ENCODE measurements at regions not wholly inside any gene's neighbourhood (a gene's known extent, or its start where the extent isn't known, plus 50 kb on each side); places are given as distances from the start of the nearest gene placed in this dataset.
"Not testable (repeated sequence)": the region's sequence is repeated elsewhere in the genome, so short reads cannot be mapped to it uniquely, and the experiment has no call there.

GRCh38 chr14:46508752-46509151 lies 142.8 kb downstream of the RPL10L start:
- 86% methylated on average over 9 of the region's 13 CpGs for WGBS (ENCODE audit: insufficient coverage)
- not testable (repeated sequence) for H3K4me1 ChIP-seq (ENCODE audit: control insufficient read depth, insufficient read depth, low read length); H3K4me3 ChIP-seq (ENCODE audit: low read length); H3K9me3 ChIP-seq (replicated peaks; ENCODE audit: control insufficient read depth, low read depth, low read length); H3K36me3 ChIP-seq (ENCODE audit: control insufficient read depth, insufficient read depth, low read length); H3K27me3 ChIP-seq (ENCODE audit: control insufficient read depth, insufficient read depth, low read length); DNase-seq; H3K27ac ChIP-seq (ENCODE audit: low read length)

DNA sequence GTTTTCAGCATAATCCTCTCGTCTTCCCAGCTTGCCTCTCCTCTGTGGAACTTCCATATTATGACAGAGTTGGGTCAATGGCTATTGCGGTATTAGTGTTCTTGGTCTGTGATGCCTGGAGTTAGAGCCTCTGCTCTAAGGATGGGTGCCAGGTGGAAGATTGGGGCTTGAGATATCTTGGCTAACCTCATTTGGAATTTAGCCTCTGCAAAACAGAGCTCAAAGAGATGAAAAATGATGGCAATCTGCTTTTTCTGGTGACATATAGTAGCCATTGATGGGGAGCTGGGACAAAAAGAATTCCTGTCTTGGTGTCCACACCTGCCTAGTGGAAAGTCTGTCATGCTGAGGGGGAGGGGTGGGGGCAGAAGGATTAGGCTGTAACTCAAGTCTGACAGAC lies 152.1 kb downstream of the RPL10L start:
- Histone ChIP-seq H3K36me3 (ENCODE audit: control insufficient read depth, insufficient read depth, low read length) (no peaks in the 10 kb centered on the region), H3K27me3 (ENCODE audit: control insufficient read depth, insufficient read depth, low read length) (no peaks in the 10 kb centered on the region), H3K27ac (ENCODE audit: low read length) (no peak overlapping the region), H3K4me1 (ENCODE audit: control insufficient read depth, insufficient read depth, low read length) (no peaks in the 10 kb centered on the region), H3K4me3 (ENCODE audit: low read length) (no peak overlapping the region), H3K9me3 (replicated peaks; ENCODE audit: control insufficient read depth, low read depth, low read length) (no peaks in the 10 kb centered on the region)
- WGBS (ENCODE audit: insufficient coverage), result no CpG with 5 or more reads among the region's 2 CpGs
- no peak for DNase-seq

DNA sequence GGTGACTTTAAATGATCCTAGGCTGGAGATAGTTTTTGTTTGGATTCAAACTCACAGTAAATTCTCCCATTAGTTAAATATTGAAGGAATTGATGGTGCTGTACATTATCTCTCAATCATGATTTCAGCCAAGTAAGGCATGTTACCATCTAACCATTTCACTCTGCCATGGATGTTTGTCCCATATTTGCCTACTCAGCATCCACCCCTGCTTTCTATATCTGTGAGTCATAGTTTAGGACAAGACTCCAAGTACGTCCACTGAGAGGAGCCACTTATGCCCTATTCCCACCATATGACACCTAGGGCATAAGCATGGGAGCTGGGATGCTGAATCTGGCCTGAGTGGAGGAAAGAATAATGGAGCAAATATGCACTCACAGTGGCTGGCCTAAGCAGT lies 155.2 kb downstream of the RPL10L start:
- DNase-seq, result no peak
- Histone ChIP-seq H3K9me3 (replicated peaks; ENCODE audit: control insufficient read depth, low read depth, low read length) (no peaks in the 10 kb centered on the region), H3K4me3 (ENCODE audit: low read length) (no peak overlapping the region), H3K27me3 (ENCODE audit: control insufficient read depth, insufficient read depth, low read length) (no peaks in the 10 kb centered on the region), H3K36me3 (ENCODE audit: control insufficient read depth, insufficient read depth, low read length) (no peaks in the 10 kb centered on the region), H3K4me1 (ENCODE audit: control insufficient read depth, insufficient read depth, low read length) (no peaks in the 10 kb centered on the region), H3K27ac (ENCODE audit: low read length) (no peak overlapping the region)
- no CpG with 5 or more reads among the region's 1 CpG for WGBS (ENCODE audit: insufficient coverage)

DNA sequence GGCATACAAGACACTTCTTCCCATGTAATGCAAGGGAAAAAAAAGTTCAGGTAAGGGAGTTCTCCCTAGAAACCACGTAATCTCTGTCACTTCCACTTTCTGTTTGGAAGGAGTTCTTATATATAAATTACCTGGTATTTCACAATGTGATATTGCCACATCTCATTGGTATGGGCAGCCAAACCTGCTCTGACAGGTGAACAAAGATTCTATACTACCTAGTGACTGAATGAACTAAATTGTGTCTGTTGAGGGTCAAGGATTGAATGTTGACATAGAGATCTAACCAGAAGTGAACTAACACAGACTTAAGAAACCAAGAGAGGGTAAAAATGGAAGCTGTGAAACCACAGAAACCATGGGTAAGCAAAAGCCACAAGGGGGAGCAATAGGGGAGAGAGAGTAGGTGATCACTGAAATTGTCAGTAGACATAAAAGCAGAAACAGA lies 161.3 kb downstream of the RPL10L start:
- Histone ChIP-seq H3K36me3 (ENCODE audit: control insufficient read depth, insufficient read depth, low read length) (no peaks in the 10 kb centered on the region), H3K4me1 (ENCODE audit: control insufficient read depth, insufficient read depth, low read length) (no peaks in the 10 kb centered on the region), H3K27me3 (ENCODE audit: control insufficient read depth, insufficient read depth, low read length) (no peaks in the 10 kb centered on the region), H3K27ac (ENCODE audit: low read length) (no peak overlapping the region), H3K4me3 (ENCODE audit: low read length) (no peak overlapping the region), H3K9me3 (replicated peaks; ENCODE audit: control insufficient read depth, low read depth, low read length) (no peaks in the 10 kb centered on the region)
- DNase-seq, result peak; percentile 4
- no CpG with 5 or more reads among the region's 1 CpG for WGBS (ENCODE audit: insufficient coverage)

GRCh38 chr14:46488374-46488773 lies 163.2 kb downstream of the RPL10L start:
- DNase-seq, result no peak
- H3K9me3 ChIP-seq (replicated peaks; ENCODE audit: control insufficient read depth, low read depth, low read length), result no peaks in the 10 kb centered on the region
- no peaks in the 10 kb centered on the region for H3K36me3 ChIP-seq (ENCODE audit: control insufficient read depth, insufficient read depth, low read length)
- H3K27me3 ChIP-seq (ENCODE audit: control insufficient read depth, insufficient read depth, low read length), result no peaks in the 10 kb centered on the region
- WGBS (ENCODE audit: insufficient coverage), result 95% methylated on average over 3 of the region's 5 CpGs
- H3K4me3 ChIP-seq (ENCODE audit: low read length), result no peak overlapping the region
- H3K27ac ChIP-seq (ENCODE audit: low read length), result no peak overlapping the region
- H3K4me1 ChIP-seq (ENCODE audit: control insufficient read depth, insufficient read depth, low read length), result no peaks in the 10 kb centered on the region

DNA sequence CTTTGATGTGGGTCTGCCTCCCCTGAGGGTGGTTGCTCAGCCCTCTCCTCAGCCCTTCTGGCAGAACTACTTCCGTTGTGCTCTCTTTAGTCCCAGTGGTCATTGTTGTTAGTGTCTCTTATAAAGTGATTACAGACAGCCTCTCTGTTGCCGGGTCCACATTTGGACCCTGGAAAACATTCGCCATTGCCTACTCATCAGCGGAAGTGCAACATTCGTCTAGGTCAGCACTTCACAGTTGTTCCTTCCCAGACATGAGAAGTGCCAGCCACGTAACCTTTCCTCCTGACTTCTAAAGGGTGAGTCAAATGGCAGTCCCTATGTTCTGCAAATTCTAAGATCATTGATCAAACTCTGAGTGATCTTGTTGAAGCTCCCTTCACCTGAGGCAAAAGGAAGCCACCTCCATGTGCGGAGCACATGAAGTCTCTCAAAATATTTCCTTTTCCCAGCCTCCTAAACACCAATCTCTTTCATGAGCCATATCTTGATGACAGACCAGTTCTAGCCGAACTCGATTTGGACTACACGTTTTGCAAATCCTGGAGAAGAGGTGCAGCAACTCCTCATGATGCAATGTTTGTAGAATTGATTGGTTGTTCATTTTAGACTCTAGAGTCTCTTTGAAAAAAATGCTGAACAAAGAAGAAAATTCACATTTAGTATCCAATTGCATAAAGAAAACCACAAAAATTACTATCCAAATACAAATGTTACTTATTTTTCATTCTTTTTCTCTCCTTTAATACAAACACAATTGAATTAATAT lies 163.8 kb downstream of the RPL10L start:
- H3K9me3 ChIP-seq (replicated peaks; ENCODE audit: control insufficient read depth, low read depth, low read length), result no peaks in the 10 kb centered on the region
- WGBS (ENCODE audit: insufficient coverage), result 89% methylated on average over 5 of the region's 10 CpGs
- no peaks in the 10 kb centered on the region for H3K36me3 ChIP-seq (ENCODE audit: control insufficient read depth, insufficient read depth, low read length)
- no peak for DNase-seq
- no peaks in the 10 kb centered on the region for H3K27me3 ChIP-seq (ENCODE audit: control insufficient read depth, insufficient read depth, low read length)
- no peak overlapping the region for H3K27ac ChIP-seq (ENCODE audit: low read length)
- H3K4me3 ChIP-seq (ENCODE audit: low read length), result no peak overlapping the region
- no peaks in the 10 kb centered on the region for H3K4me1 ChIP-seq (ENCODE audit: control insufficient read depth, insufficient read depth, low read length)

- Histone ChIP-seq H3K4me1 (ENCODE audit: control insufficient read depth, insufficient read depth, low read length) (no peaks in the 10 kb centered on the region), H3K27ac (ENCODE audit: low read length) (no peak overlapping the region), H3K9me3 (replicated peaks; ENCODE audit: control insufficient read depth, low read depth, low read length) (no peaks in the 10 kb centered on the region), H3K4me3 (ENCODE audit: low read length) (no peak overlapping the region), H3K27me3 (ENCODE audit: control insufficient read depth, insufficient read depth, low read length) (no peaks in the 10 kb centered on the region), H3K36me3 (ENCODE audit: control insufficient read depth, insufficient read depth, low read length) (no peaks in the 10 kb centered on the region)
- DNase-seq, result no peak
Measured at GRCh38 chr14:46482200-46482599, 169.4 kb downstream of the RPL10L start.

- DNase-seq, result no peak
- WGBS (ENCODE audit: insufficient coverage), result no CpG with 5 or more reads among the region's 3 CpGs
- H3K36me3 ChIP-seq (ENCODE audit: control insufficient read depth, insufficient read depth, low read length), result no peaks in the 10 kb centered on the region
- H3K4me1 ChIP-seq (ENCODE audit: control insufficient read depth, insufficient read depth, low read length), result no peaks in the 10 kb centered on the region
- H3K9me3 ChIP-seq (replicated peaks; ENCODE audit: control insufficient read depth, low read depth, low read length), result no peaks in the 10 kb centered on the region
- H3K4me3 ChIP-seq (ENCODE audit: low read length), result no peak overlapping the region
- H3K27me3 ChIP-seq (ENCODE audit: control insufficient read depth, insufficient read depth, low read length), result no peaks in the 10 kb centered on the region
- H3K27ac ChIP-seq (ENCODE audit: low read length), result no peak overlapping the region
Measured at GRCh38 chr14:46480817-46481216, 170.8 kb downstream of the RPL10L start.

DNA sequence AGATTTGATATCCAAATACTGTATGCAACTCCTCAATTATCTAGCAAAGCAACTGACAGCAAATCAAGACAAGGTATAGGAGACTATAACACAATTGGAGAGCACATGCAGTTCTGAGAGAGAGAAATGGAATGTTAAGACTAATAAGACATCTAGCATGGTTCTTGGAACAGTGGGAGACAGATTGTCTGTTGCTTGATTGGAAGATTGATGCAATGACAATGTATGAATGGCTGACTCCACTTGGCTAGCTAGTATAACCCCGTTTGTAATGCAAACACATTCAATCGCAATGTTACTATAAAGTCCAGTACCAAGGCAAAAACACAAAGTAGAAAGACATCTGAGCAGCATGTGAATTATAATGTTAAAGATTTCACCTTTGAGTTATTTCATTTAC lies 179.3 kb downstream of the RPL10L start:
- no CpG with 5 or more reads among the region's 2 CpGs for WGBS (ENCODE audit: insufficient coverage)
- Histone ChIP-seq H3K27ac (ENCODE audit: low read length) (no peak overlapping the region), H3K4me1 (ENCODE audit: control insufficient read depth, insufficient read depth, low read length) (no peaks in the 10 kb centered on the region), H3K4me3 (ENCODE audit: low read length) (no peak overlapping the region), H3K27me3 (ENCODE audit: control insufficient read depth, insufficient read depth, low read length) (no peaks in the 10 kb centered on the region), H3K36me3 (ENCODE audit: control insufficient read depth, insufficient read depth, low read length) (no peaks in the 10 kb centered on the region), H3K9me3 (replicated peaks; ENCODE audit: control insufficient read depth, low read depth, low read length) (no peaks in the 10 kb centered on the region)
- DNase-seq, result no peak

DNA sequence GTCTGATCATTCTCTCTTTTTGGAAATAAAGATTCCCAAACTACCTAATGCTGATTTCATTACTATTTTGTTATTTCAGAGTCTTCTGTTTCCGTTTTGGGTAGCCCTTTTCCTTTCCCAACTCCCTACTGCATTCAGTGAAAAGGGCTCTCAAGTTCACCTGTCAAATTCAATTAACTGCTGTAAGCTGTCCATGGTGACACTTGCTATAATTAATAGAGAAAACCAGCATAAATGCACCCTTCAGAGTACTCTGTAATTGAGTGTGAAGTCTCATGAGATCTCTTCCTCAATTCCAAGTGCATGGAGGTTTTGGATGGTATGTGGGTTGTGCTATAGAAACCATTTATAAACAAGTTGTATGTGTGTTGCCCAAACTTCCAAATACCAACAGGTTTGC lies 187.2 kb downstream of the RPL10L start:
- H3K4me1 ChIP-seq (ENCODE audit: control insufficient read depth, insufficient read depth, low read length), result no peaks in the 10 kb centered on the region
- H3K9me3 ChIP-seq (replicated peaks; ENCODE audit: control insufficient read depth, low read depth, low read length), result no peaks in the 10 kb centered on the region
- no peaks in the 10 kb centered on the region for H3K36me3 ChIP-seq (ENCODE audit: control insufficient read depth, insufficient read depth, low read length)
- WGBS (ENCODE audit: insufficient coverage), result no CpG with 5 or more reads among the region's 1 CpG
- H3K27ac ChIP-seq (ENCODE audit: low read length), result no peak overlapping the region
- no peak overlapping the region for H3K4me3 ChIP-seq (ENCODE audit: low read length)
- DNase-seq, result no peak
- no peaks in the 10 kb centered on the region for H3K27me3 ChIP-seq (ENCODE audit: control insufficient read depth, insufficient read depth, low read length)

GRCh38 chr14:46451800-46452199 lies 199.8 kb downstream of the RPL10L start:
- H3K27me3 ChIP-seq (ENCODE audit: control insufficient read depth, insufficient read depth, low read length), result no peaks in the 10 kb centered on the region
- no peak overlapping the region for H3K4me3 ChIP-seq (ENCODE audit: low read length)
- no peaks in the 10 kb centered on the region for H3K4me1 ChIP-seq (ENCODE audit: control insufficient read depth, insufficient read depth, low read length)
- WGBS (ENCODE audit: insufficient coverage), result no CpG with 5 or more reads among the region's 3 CpGs
- H3K36me3 ChIP-seq (ENCODE audit: control insufficient read depth, insufficient read depth, low read length), result no peaks in the 10 kb centered on the region
- H3K9me3 ChIP-seq (replicated peaks; ENCODE audit: control insufficient read depth, low read depth, low read length), result no peaks in the 10 kb centered on the region
- no peak for DNase-seq
- no peak overlapping the region for H3K27ac ChIP-seq (ENCODE audit: low read length)

Measured in muscle of leg (tissue), 3 donors.